Right atrium auricular region (tissue), 2 donors: ENCODE measurements at regions not wholly inside any gene's neighbourhood (a gene's known extent, or its start where the extent isn't known, plus 50 kb on each side); places are given as distances from the start of the nearest gene placed in this dataset.
"Not testable (repeated sequence)": the region's sequence is repeated elsewhere in the genome, so short reads cannot be mapped to it uniquely, and the experiment has no call there.

Source experiments
- DNase-seq: peaks from one replicate; pipeline ENCODE4 v3.0.0-alpha.2; 2019; ENCODE audit warnings: low spot score
- H3K27ac ChIP-seq, 2 donors: fragments of 200-600 bp; sonication (generic); 1 replicate in 1 of 2; 2 replicates in 1 of 2; pipeline ENCODE4 v1.5.1; 2016 to 2019
- H3K27me3 ChIP-seq, 2 donors: fragments of 200-600 bp; sonication (generic); one replicate each; pipeline versions ENCODE4 v1.5.1 to v1.6.0; 2017 to 2019
- H3K36me3 ChIP-seq: fragments of 200-600 bp; sonication (generic); one replicate; pipeline ENCODE4 v1.5.1; 2016
- H3K4me1 ChIP-seq, 2 donors: fragments of 200-600 bp; sonication (generic); one replicate each; pipeline versions ENCODE4 v1.5.1 to v1.6.0; 2017 to 2019
- H3K4me3 ChIP-seq, 2 donors: fragments of 200-600 bp; sonication (generic); 1 replicate in 1 of 2; 2 replicates in 1 of 2; pipeline ENCODE4 v1.5.1; 2017 to 2019; ENCODE audit warnings: mild to moderate bottlenecking in 1 of 2, moderate library complexity in 1 of 2
- H3K9me3 ChIP-seq, 2 donors: fragments of 200-600 bp; sonication (generic); one replicate each; pipeline ENCODE4 v1.5.1; 2019
- TF ChIP-seq, protein P1 (sequence below), 2 donors: fragments of 200-600 bp; sonication (generic); IDR thresholded peaks; one replicate each; pipeline ENCODE4 v1.5.1; 2019; ENCODE audit warnings: antibody characterized with exemption in 2 of 2

- DNase-seq: no peak
- Histone ChIP-seq H3K9me3 (no peaks in the 10 kb centered on the region), H3K4me1 (no peaks in the 10 kb centered on the region), H3K36me3 (no peaks in the 10 kb centered on the region), H3K4me3 (no peak overlapping the region), H3K27ac (no peak overlapping the region), H3K27me3 (no peaks in the 10 kb centered on the region)
- TF ChIP-seq, protein P1, sequence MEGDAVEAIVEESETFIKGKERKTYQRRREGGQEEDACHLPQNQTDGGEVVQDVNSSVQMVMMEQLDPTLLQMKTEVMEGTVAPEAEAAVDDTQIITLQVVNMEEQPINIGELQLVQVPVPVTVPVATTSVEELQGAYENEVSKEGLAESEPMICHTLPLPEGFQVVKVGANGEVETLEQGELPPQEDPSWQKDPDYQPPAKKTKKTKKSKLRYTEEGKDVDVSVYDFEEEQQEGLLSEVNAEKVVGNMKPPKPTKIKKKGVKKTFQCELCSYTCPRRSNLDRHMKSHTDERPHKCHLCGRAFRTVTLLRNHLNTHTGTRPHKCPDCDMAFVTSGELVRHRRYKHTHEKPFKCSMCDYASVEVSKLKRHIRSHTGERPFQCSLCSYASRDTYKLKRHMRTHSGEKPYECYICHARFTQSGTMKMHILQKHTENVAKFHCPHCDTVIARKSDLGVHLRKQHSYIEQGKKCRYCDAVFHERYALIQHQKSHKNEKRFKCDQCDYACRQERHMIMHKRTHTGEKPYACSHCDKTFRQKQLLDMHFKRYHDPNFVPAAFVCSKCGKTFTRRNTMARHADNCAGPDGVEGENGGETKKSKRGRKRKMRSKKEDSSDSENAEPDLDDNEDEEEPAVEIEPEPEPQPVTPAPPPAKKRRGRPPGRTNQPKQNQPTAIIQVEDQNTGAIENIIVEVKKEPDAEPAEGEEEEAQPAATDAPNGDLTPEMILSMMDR (IDR thresholded peaks at IDR 0.05): no peak
Measured at GRCh38 chr12:131242741-131243496, 289.2 kb downstream of the ADGRD1 start.

DNA sequence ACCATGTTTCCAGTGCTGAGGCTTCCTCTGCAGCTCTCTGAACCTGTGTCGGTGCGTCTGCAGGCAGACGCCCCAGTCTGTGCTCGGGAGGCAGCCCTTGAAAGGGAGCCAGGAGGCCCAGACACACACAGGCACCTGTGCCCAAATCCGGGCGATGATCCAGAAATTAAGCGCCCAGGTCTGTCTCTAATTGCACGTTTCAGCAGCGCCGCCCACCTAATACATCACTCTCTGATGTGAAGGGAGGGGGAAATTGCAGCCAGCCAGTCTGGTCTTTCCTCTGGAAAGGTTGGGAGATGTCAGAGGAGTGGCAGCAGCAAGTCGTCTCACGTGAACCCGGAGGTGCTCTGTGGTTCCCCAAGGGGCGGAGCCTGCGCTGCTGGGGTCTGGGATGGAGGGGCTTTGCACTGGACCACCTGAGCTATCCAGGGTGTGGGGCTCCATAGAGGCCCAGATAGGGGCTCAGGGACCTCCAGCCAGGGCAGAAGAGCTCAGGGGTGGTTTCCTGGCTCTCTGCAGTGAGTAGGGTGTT is 290.5 kb downstream of the ADGRD1 start:
- not testable (repeated sequence) for H3K27me3 ChIP-seq, DNase-seq, H3K4me1 ChIP-seq, H3K9me3 ChIP-seq, H3K27ac ChIP-seq, H3K4me3 ChIP-seq, H3K36me3 ChIP-seq

- not testable (repeated sequence) for H3K9me3 ChIP-seq, DNase-seq, H3K4me1 ChIP-seq, H3K27ac ChIP-seq, H3K36me3 ChIP-seq, H3K27me3 ChIP-seq, H3K4me3 ChIP-seq
Measured at GRCh38 chr12:131245161-131245560, 291.5 kb downstream of the ADGRD1 start.

DNA sequence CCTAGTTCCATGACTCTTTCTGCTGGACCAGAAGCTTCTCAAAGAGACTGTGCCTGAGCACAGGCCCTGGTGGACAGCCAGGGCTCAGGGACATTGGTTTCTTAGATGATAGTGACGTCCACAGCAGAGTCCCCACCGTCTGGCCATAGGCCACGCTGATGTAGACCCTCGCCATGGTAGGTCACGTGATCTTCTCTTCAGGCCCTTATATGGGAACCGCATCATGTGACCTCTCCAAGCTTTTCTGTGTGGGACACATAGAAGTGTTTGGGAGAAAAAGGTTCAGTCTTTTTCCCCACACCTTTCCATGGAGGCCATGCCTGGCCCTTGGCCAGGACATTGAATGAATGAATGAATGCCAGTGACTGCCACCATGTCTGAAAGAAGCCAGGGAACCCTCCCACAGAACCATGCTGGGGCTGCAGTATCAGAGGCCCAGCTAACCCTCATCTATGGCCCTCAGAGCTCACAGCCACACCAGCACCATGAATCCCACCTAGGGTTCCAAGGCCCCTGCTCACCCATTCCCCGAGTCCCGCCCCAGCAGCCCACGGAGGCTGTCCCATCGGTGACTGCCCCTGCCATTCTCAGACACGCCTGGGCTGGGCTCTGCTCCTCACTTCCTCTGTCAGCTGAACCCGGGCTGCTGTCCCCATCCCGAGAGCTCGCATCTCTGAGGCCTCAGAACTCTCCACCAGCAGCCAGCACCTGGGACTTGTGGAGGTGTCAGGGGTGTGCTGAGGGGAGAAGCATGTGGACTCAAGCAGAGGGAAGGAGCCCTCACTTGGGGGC is 292.1 kb downstream of the ADGRD1 start:
- Histone ChIP-seq H3K27ac (no peak overlapping the region), H3K36me3 (no peaks in the 10 kb centered on the region), H3K4me1 (no peaks in the 10 kb centered on the region), H3K27me3 (no peaks in the 10 kb centered on the region), H3K4me3 (no peak overlapping the region), H3K9me3 (no peaks in the 10 kb centered on the region)
- TF ChIP-seq, protein P1 (IDR thresholded peaks at IDR 0.05): no peak
- DNase-seq: no peak

DNA sequence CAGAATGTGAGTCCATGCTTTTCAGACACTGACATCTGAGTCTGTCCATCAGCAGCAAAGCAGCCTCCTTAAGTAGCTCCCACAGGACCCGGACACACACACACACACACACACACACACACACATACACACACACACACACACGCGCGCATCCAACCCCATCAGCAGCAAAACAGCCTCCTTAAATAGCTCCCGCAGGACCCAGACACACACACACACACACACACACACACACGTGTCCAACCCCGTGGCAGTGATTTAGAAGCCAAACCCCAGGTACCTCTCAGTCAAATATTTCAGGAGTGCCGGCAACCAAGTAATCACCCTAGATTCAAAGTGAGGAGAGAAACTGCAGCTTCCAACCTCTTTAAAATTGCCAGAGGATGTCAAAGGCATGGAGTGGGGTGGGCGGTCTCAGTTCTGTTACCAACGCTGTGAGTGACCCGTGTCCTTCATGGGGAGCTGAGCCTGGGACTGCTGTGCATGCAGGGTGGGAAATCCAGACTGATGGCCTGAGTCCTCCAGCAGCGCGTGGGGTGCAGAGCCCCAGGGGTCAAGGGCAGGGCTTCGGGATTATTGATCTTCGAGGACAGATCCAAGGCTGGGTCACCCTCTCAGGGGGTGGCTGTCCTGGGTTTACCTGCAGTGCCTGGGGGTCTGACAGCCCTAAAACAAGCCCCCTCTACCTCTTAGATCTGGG is 293.5 kb downstream of the ADGRD1 start:
- not testable (repeated sequence) for H3K27ac ChIP-seq, H3K36me3 ChIP-seq, H3K9me3 ChIP-seq, H3K4me1 ChIP-seq, H3K4me3 ChIP-seq, DNase-seq, H3K27me3 ChIP-seq

DNA sequence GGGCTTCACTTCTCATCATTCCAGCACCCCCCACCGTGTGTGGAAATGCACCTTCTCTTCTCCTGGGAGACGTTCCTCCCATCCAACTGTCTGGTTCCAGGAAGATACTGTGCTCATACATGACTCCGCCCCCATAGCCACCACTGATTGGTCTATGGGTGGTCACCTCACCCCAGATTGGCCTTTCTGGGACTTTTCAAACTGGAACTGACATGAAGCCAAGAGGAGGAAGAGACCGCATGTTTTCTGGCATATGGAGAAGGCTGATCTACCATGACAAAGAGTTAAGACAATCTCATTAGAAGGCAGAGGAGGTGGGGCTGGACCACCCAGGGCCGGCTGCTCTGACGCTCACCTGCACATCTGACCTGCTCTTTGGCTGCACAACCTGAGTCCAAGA is 294.2 kb downstream of the ADGRD1 start:
- not testable (repeated sequence) for H3K36me3 ChIP-seq, DNase-seq, H3K27ac ChIP-seq, H3K9me3 ChIP-seq, H3K27me3 ChIP-seq, H3K4me3 ChIP-seq, H3K4me1 ChIP-seq

GRCh38 chr12:131249246-131250027 is 295.7 kb downstream of the ADGRD1 start:
- TF ChIP-seq, protein P1 (IDR thresholded peaks at IDR 0.05): no peak
- H3K4me3 ChIP-seq: no peak overlapping the region
- DNase-seq: no peak
- H3K27me3 ChIP-seq: no peaks in the 10 kb centered on the region
- H3K36me3 ChIP-seq: no peaks in the 10 kb centered on the region
- no peaks in the 10 kb centered on the region for H3K9me3 ChIP-seq
- no peaks in the 10 kb centered on the region for H3K4me1 ChIP-seq
- no peak overlapping the region for H3K27ac ChIP-seq
